BJ (cell line): ENCODE measurements at regions not wholly inside any gene's neighbourhood (a gene's known extent, or its start where the extent isn't known, plus 50 kb on each side); places are given as distances from the start of the nearest gene placed in this dataset.
"Not testable (repeated sequence)": the region's sequence is repeated elsewhere in the genome, so short reads cannot be mapped to it uniquely, and the experiment has no call there.

Experiments used
- CTCF ChIA-PET: fragments of 350-600 bp; formaldehyde crosslinking; extraction: SDS; loops from one replicate; lab custom pipeline; 2021; ENCODE audit warnings: antibody characterized with exemption, inconsistent platforms; lab: Yijun Ruan, JAX
- POLR2A ChIA-PET: fragments of 300-600 bp; sonication (Branson Sonifier 250); formaldehyde crosslinking; extraction: SDS; loops from one replicate; lab custom pipeline; 2021; ENCODE audit warnings: antibody characterized with exemption; lab: Charles Lee
- DNase-seq: peaks from one replicate; pipeline ENCODE4 v3.0.0-alpha.2; 2011; ENCODE audit warnings: low read depth
- H3K27me3 ChIP-seq: 2 replicates; pipeline ENCODE4 v1.6.0; 2011; ENCODE audit warnings: low read length; ENCODE audit not compliant: control insufficient read depth, insufficient read depth
- H3K36me3 ChIP-seq: 2 replicates; pipeline ENCODE4 v1.5.1; 2011; ENCODE audit warnings: low read length; ENCODE audit not compliant: control insufficient read depth, insufficient read depth
- H3K4me3 ChIP-seq: 2 replicates; pipeline ENCODE4 v1.5.1; 2011; ENCODE audit warnings: low read depth, mild to moderate bottlenecking, control low read depth, low read length
- TF ChIP-seq, protein P1 (sequence below): IDR thresholded peaks from 2 replicates; pipeline ENCODE4 v1.5.1; 2011; ENCODE audit warnings: low read depth, mild to moderate bottlenecking, control low read depth, inconsistent platforms, low read length, moderate library complexity; ENCODE audit not compliant: insufficient read depth

DNA sequence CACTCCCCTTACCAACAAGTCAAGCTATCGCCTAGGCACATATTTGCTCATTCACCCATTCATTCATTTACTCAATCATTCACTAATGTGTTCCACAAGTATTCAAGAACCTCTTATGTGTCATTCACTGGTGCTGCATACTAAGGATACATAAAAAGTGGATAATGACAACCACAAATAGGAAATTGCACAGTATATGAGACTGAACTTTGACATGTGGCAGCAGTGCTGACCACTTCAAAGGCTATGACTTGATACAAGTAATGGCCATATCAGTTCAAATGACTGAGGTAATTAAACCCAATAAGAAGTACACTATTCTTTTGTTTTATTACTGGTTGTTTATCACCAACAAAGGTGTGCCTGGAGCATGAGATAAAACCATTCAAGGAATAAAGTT, 282.5 kb downstream of the KLHL13 start:
- ChIA-PET POLR2A (no interaction called here), CTCF (no interaction called here)
- TF ChIP-seq, protein P1, sequence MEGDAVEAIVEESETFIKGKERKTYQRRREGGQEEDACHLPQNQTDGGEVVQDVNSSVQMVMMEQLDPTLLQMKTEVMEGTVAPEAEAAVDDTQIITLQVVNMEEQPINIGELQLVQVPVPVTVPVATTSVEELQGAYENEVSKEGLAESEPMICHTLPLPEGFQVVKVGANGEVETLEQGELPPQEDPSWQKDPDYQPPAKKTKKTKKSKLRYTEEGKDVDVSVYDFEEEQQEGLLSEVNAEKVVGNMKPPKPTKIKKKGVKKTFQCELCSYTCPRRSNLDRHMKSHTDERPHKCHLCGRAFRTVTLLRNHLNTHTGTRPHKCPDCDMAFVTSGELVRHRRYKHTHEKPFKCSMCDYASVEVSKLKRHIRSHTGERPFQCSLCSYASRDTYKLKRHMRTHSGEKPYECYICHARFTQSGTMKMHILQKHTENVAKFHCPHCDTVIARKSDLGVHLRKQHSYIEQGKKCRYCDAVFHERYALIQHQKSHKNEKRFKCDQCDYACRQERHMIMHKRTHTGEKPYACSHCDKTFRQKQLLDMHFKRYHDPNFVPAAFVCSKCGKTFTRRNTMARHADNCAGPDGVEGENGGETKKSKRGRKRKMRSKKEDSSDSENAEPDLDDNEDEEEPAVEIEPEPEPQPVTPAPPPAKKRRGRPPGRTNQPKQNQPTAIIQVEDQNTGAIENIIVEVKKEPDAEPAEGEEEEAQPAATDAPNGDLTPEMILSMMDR = no peak
- Histone ChIP-seq H3K27me3 (no peaks in the 10 kb centered on the region), H3K4me3 (no peak overlapping the region), H3K36me3 (no peaks in the 10 kb centered on the region)
- DNase-seq = no peak

DNA sequence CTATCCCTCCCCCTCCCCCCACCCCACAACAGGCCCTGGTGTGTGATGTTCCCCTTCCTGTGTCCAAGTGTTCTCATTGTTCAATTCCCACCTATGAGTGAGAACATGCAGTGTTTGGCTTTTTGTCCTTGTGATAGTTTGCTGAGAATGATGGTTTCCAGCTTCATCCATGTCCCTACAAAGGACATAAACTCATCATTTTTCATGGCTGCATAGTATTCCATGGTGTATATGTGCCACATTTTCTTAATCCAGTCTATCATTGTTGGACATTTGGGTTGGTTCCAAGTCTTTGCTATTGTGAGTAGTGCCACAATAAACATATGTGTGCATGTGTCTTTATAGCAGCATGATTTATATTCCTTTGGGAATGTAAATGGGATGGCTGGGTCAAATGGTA, 295.1 kb downstream of the KLHL13 start:
- POLR2A ChIA-PET, H3K27me3 ChIP-seq, H3K36me3 ChIP-seq: not testable (repeated sequence)

GRCh38 chrX:117808426-117808825, 308.2 kb downstream of the KLHL13 start:
- POLR2A ChIA-PET = no interaction called here
- CTCF ChIA-PET = no interaction called here
- DNase-seq = no peak

More for the DNA sequence above, 295.1 kb downstream of the KLHL13 start:
- CTCF ChIA-PET, DNase-seq, H3K4me3 ChIP-seq: not testable (repeated sequence)

GRCh38 chrX:117803463-117803862, 313.1 kb downstream of the KLHL13 start:
- DNase-seq = no peak
- Histone ChIP-seq H3K4me3 (no peak overlapping the region), H3K27me3 (no peaks in the 10 kb centered on the region), H3K36me3 (no peaks in the 10 kb centered on the region)
- ChIA-PET POLR2A (no interaction called here), CTCF (no interaction called here)
- TF ChIP-seq, protein P1 = no peak

More at GRCh38 chrX:117808426-117808825, 308.2 kb downstream of the KLHL13 start:
- TF ChIP-seq, protein P1 = no peak
- Histone ChIP-seq H3K4me3 (no peak overlapping the region), H3K36me3 (no peaks in the 10 kb centered on the region), H3K27me3 (no peaks in the 10 kb centered on the region)

DNA sequence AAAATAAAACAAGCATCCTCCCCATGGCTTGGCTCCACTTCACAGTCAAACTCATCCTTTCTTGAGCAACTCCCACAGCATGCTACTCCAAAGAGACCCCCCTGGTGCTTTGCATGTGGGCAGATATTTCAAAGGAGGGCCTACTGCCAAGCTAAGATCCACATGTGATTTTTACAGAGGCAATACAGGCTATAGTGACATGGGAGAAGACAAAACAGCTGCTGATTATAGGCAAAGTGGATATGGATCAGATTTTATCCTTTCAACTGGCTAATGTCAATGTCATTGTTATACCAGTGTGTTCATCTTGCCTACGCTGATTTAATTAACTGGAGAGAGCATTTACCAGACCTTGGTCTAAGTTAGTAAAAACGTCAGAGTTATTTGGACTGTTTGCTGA, 328.3 kb downstream of the KLHL13 start:
- H3K27me3 ChIP-seq = no peaks in the 10 kb centered on the region
- no peaks in the 10 kb centered on the region for H3K36me3 ChIP-seq
- H3K4me3 ChIP-seq = no peak overlapping the region
- CTCF ChIA-PET = no interaction called here
- POLR2A ChIA-PET = no interaction called here
- DNase-seq = no peak
- TF ChIP-seq, protein P1 = no peak

GRCh38 chrX:117771384-117771783, 345.2 kb downstream of the KLHL13 start:
- TF ChIP-seq, protein P1 = no peak
- POLR2A ChIA-PET = no interaction called here
- H3K27me3 ChIP-seq = no peaks in the 10 kb centered on the region
- no peak for DNase-seq
- H3K4me3 ChIP-seq = no peak overlapping the region
- H3K36me3 ChIP-seq = no peaks in the 10 kb centered on the region
- CTCF ChIA-PET = no interaction called here
